GM12878 (cell line): ENCODE measurements at regions not wholly inside any gene's neighbourhood (a gene's known extent, or its start where the extent isn't known, plus 50 kb on each side); places are given as distances from the start of the nearest gene placed in this dataset.

Experiments
- CTCF ChIP-seq, 3 experiments: IDR thresholded peaks in 2 of 3; conservative IDR thresholded peaks in 1 of 3; 2 replicates each; pipeline ENCODE4 v1.5.1; 2011; ENCODE audit warnings: low read depth in 3 of 3, low read length in 3 of 3, mild to moderate bottlenecking in 3 of 3, control low read depth in 2 of 3, moderate library complexity in 2 of 3, inconsistent platforms in 1 of 3, mixed read lengths in 1 of 3; ENCODE audit not compliant: control insufficient read depth in 2 of 3, insufficient read depth in 1 of 3; ENCODE audit errors: extremely low read depth in 1 of 3
- DPF2 ChIP-seq: fragments of 450-650 bp; IDR thresholded peaks from 2 replicates; pipeline ENCODE4 v1.6.1; 2017; ENCODE audit warnings: mild to moderate bottlenecking
- EP300 ChIP-seq, 2 experiments: fragments of 150-350 bp in 1 of 2; IDR thresholded peaks; 2 replicates each; pipeline ENCODE4 v1.6.1; 2011 to 2012; ENCODE audit warnings: low read depth in 2 of 2, low read length in 2 of 2, borderline replicate concordance in 1 of 2, improper control_type of control experiment in 1 of 2, inconsistent platforms in 1 of 2; ENCODE audit not compliant: control insufficient read depth in 1 of 2
- EZH2 ChIP-seq: IDR thresholded peaks from 2 replicates; pipeline ENCODE4 v1.6.1; 2012; ENCODE audit warnings: low read depth, mild to moderate bottlenecking, control low read depth, inconsistent platforms, low read length, borderline replicate concordance; ENCODE audit not compliant: control insufficient read depth
- RAD21 ChIP-seq: IDR thresholded peaks from 2 replicates; pipeline ENCODE4 v1.6.1; 2011; ENCODE audit warnings: mild to moderate bottlenecking, low read depth, low read length, moderate library complexity; ENCODE audit not compliant: insufficient read depth
- SMAD5 ChIP-seq: IDR thresholded peaks from 2 replicates; pipeline ENCODE4 v1.6.1; 2016; ENCODE audit warnings: antibody characterized with exemption, low read depth
- USF2 ChIP-seq: IDR thresholded peaks from 2 replicates; pipeline ENCODE4 v1.6.1; 2011; ENCODE audit warnings: low read depth, low read length, improper control_type of control experiment, borderline replicate concordance
- ZBTB40 ChIP-seq: fragments of 450-650 bp; IDR thresholded peaks from 2 replicates; pipeline ENCODE4 v1.6.1; 2016; ENCODE audit warnings: mild to moderate bottlenecking, moderate library complexity, borderline replicate concordance

DNA sequence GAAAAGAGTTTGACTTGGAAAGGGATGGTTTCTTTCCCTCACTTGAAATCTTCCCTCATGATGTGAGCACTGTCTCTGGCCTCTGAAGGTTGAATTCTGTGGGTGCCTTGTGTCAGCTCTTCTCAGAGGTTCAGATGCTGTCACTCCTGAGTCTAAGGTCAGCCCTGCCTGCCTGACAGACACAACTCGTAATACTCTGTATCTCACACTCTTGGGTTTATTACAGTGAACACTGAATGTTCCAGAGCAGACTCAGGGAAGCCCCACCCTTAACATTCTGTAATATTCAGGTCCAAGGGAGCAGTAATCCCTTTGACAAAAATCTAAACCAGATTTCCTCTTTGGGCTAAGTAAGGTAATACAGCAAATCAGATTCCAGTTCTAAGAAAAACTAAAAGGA lies 837.8 kb downstream of the QKI start:
- no peak for TF ChIP-seq SMAD5
- no peak for TF ChIP-seq CTCF (IDR thresholded peaks at IDR 0.05 in 2 of 3, conservative IDR thresholded peaks at IDR 0.05 in 1 of 3; ENCODE audit: control insufficient read depth in 2 of 3, extremely low read depth in 1 of 3, insufficient read depth in 1 of 3, low read depth in 3 of 3, low read length in 3 of 3)
- no peak for TF ChIP-seq USF2
- TF ChIP-seq RAD21 = no peak
- TF ChIP-seq ZBTB40 = no peak
- no peak for TF ChIP-seq EZH2
- TF ChIP-seq EP300 (IDR thresholded peaks at IDR 0.05; ENCODE audit: borderline replicate concordance in 1 of 2, control insufficient read depth in 1 of 2, low read depth in 2 of 2, low read length in 2 of 2) = no peak
- TF ChIP-seq DPF2 = no peak
